ENCODE measurements at regions not wholly inside any gene's neighbourhood (a gene's known extent, or its start where the extent isn't known, plus 50 kb on each side); places are given as distances from the start of the nearest gene placed in this dataset.

- DNase-seq: no peak
Measured at GRCh38 chr10:29098423-29098822, 190.4 kb upstream of the LYZL1 start.

- no peak for DNase-seq
Measured at GRCh38 chr10:29099001-29099400, 189.9 kb upstream of the LYZL1 start.

GRCh38 chr10:29099415-29099814 is 189.5 kb upstream of the LYZL1 start:
- DNase-seq: no peak

GRCh38 chr10:29100505-29100904 is 188.4 kb upstream of the LYZL1 start:
- DNase-seq: no peak

- DNase-seq: no peak
Measured at GRCh38 chr10:29102233-29102632, 186.6 kb upstream of the LYZL1 start.

GRCh38 chr10:29102636-29103035 is 186.2 kb upstream of the LYZL1 start:
- DNase-seq: no peak

- DNase-seq: no peak
Measured at GRCh38 chr10:29104661-29105399, 184.0 kb upstream of the LYZL1 start.

- no peak for DNase-seq
Measured at GRCh38 chr10:29105516-29106215, 183.2 kb upstream of the LYZL1 start.

GRCh38 chr10:29106287-29106686 is 182.6 kb upstream of the LYZL1 start:
- no peak for DNase-seq

GRCh38 chr10:29107866-29108498 is 180.9 kb upstream of the LYZL1 start:
- no peak for DNase-seq

GRCh38 chr10:29109707-29110571 is 178.9 kb upstream of the LYZL1 start:
- no peak for DNase-seq

GRCh38 chr10:29112827-29113615 is 175.8 kb upstream of the LYZL1 start:
- DNase-seq: no peak

GRCh38 chr10:29113616-29113945 is 175.3 kb upstream of the LYZL1 start:
- no peak for DNase-seq

- DNase-seq: no peak
Measured at GRCh38 chr10:29114141-29114540, 174.7 kb upstream of the LYZL1 start.

GRCh38 chr10:29117781-29118180 is 171.1 kb upstream of the LYZL1 start:
- DNase-seq: no peak

GRCh38 chr10:29119374-29119773 is 169.5 kb upstream of the LYZL1 start:
- DNase-seq: no peak

GRCh38 chr10:29120216-29120615 is 168.7 kb upstream of the LYZL1 start:
- DNase-seq: no peak

GRCh38 chr10:29124864-29125263 is 164.0 kb upstream of the LYZL1 start:
- DNase-seq: no peak

- DNase-seq: no peak
Measured at GRCh38 chr10:29127037-29127700, 161.7 kb upstream of the LYZL1 start.

GRCh38 chr10:29127731-29128130 is 161.1 kb upstream of the LYZL1 start:
- DNase-seq: no peak

GRCh38 chr10:29130190-29130673 is 158.6 kb upstream of the LYZL1 start:
- DNase-seq: peak; percentile 50
